ENCODE measurements at regions not wholly inside any gene's neighbourhood (a gene's known extent, or its start where the extent isn't known, plus 50 kb on each side); places are given as distances from the start of the nearest gene placed in this dataset.

- H3K27ac ChIP-seq (replicated peaks): no peak overlapping the region
- TF ChIP-seq CTCF (IDR thresholded peaks at IDR 0.05; ENCODE audit: borderline replicate concordance): no peak
- intact Hi-C loops (cut with micrococcal nuclease): no loop called here
Observed at GRCh38 chr13:105925496-105925895, 610.0 kb downstream of the EFNB2 start.

GRCh38 chr13:105921711-105922110 is 613.8 kb downstream of the EFNB2 start:
- no peak for DNase-seq
- intact Hi-C loops (cut with micrococcal nuclease): no loop called here
- H3K4me3 ChIP-seq: no peak overlapping the region

More at GRCh38 chr13:105925496-105925895, 610.0 kb downstream of the EFNB2 start:
- Histone ChIP-seq H3K9me3 (replicated peaks) (no peaks in the 10 kb centered on the region), H3K36me3 (no peaks in the 10 kb centered on the region), H3K4me1 (no peaks in the 10 kb centered on the region), H3K4me3 (no peak overlapping the region), H3K27me3 (ENCODE audit: low read depth) (peaks cover 4% of the 10 kb centered on the region)
- DNase-seq: no peak

GRCh38 chr13:105920370-105920769 is 615.1 kb downstream of the EFNB2 start:
- no peak for TF ChIP-seq CTCF (IDR thresholded peaks at IDR 0.05; ENCODE audit: borderline replicate concordance)
- H3K4me1 ChIP-seq: peaks cover 12% of the 10 kb centered on the region
- peaks cover 5% of the 10 kb centered on the region for H3K9me3 ChIP-seq (replicated peaks)
- H3K27ac ChIP-seq (replicated peaks): no peak overlapping the region
- no peaks in the 10 kb centered on the region for H3K36me3 ChIP-seq
- DNase-seq: no peak
- H3K27me3 ChIP-seq (ENCODE audit: low read depth): peaks cover 4% of the 10 kb centered on the region
- H3K4me3 ChIP-seq: no peak overlapping the region
- intact Hi-C loops (cut with micrococcal nuclease): no loop called here

More at GRCh38 chr13:105921711-105922110, 613.8 kb downstream of the EFNB2 start:
- Histone ChIP-seq H3K4me1 (peaks cover 12% of the 10 kb centered on the region), H3K36me3 (no peaks in the 10 kb centered on the region), H3K9me3 (replicated peaks) (no peaks in the 10 kb centered on the region), H3K27me3 (ENCODE audit: low read depth) (peaks cover 4% of the 10 kb centered on the region), H3K27ac (replicated peaks) (no peak overlapping the region)
- TF ChIP-seq CTCF (IDR thresholded peaks at IDR 0.05; ENCODE audit: borderline replicate concordance): no peak

GRCh38 chr13:105918842-105919741 is 616.4 kb downstream of the EFNB2 start:
- Histone ChIP-seq H3K4me3 (no peak overlapping the region), H3K27me3 (ENCODE audit: low read depth) (peaks cover 4% of the 10 kb centered on the region), H3K36me3 (no peaks in the 10 kb centered on the region), H3K9me3 (replicated peaks) (peaks cover 5% of the 10 kb centered on the region), H3K27ac (replicated peaks) (no peak overlapping the region), H3K4me1 (peaks cover 21% of the 10 kb centered on the region)
- no peak for DNase-seq
- TF ChIP-seq CTCF (IDR thresholded peaks at IDR 0.05; ENCODE audit: borderline replicate concordance): no peak
- intact Hi-C loops (cut with micrococcal nuclease): no loop called here

- Histone ChIP-seq H3K4me3 (no peak overlapping the region), H3K9me3 (replicated peaks) (peaks cover 5% of the 10 kb centered on the region), H3K27ac (replicated peaks) (no peak overlapping the region), H3K4me1 (peaks cover 21% of the 10 kb centered on the region), H3K27me3 (ENCODE audit: low read depth) (no peaks in the 10 kb centered on the region), H3K36me3 (no peaks in the 10 kb centered on the region)
- TF ChIP-seq CTCF (IDR thresholded peaks at IDR 0.05; ENCODE audit: borderline replicate concordance): no peak
- intact Hi-C loops (cut with micrococcal nuclease): no loop called here
- DNase-seq: no peak
Observed at GRCh38 chr13:105915146-105915850, 620.2 kb downstream of the EFNB2 start.
